Ovary (tissue), 7 donors: ENCODE measurements at regions not wholly inside any gene's neighbourhood (a gene's known extent, or its start where the extent isn't known, plus 50 kb on each side); places are given as distances from the start of the nearest gene placed in this dataset.

ENCODE experiments used
- DNase-seq, 5 donors: peaks; one replicate each; pipeline ENCODE4 v3.0.0-alpha.2; 2019 to 2020
- H3K27ac ChIP-seq, 2 donors: fragments of 200-600 bp; one replicate each; pipeline versions ENCODE4 v1.5.1 to v1.8.0; 2019 to 2022
- H3K27me3 ChIP-seq: fragments of 200-600 bp; one replicate; pipeline ENCODE4 v1.8.0; 2022
- H3K36me3 ChIP-seq: fragments of 200-600 bp; sonication (generic); one replicate; pipeline ENCODE4 v1.5.1; 2019
- H3K4me1 ChIP-seq: one replicate; pipeline ENCODE4 v1.8.1; 2013; ENCODE audit warnings: mild to moderate bottlenecking, moderate library complexity; ENCODE audit not compliant: insufficient read depth
- H3K4me3 ChIP-seq: fragments of 200-600 bp; sonication (generic); one replicate; pipeline ENCODE4 v1.5.1; 2017
- H3K9me3 ChIP-seq, 2 donors: fragments of 200-600 bp in 1 of 2; sonication (generic) in 1 of 2; one replicate each; pipeline versions ENCODE4 v1.5.1 to v1.8.1; 2013 to 2019; ENCODE audit warnings: mild to moderate bottlenecking in 1 of 2, moderate library complexity in 1 of 2
- CTCF ChIP-seq, 3 donors: fragments of 450-650 bp in 2 of 3; fragments of 200-600 bp in 1 of 3; IDR thresholded peaks; one replicate each; pipeline versions ENCODE4 v1.5.1 to v1.8.0; 2016 to 2022; ENCODE audit warnings: antibody characterized with exemption in 3 of 3, mild to moderate bottlenecking in 1 of 3
- EP300 ChIP-seq: sonication (generic); formaldehyde crosslinking; IDR thresholded peaks from one replicate; pipeline ENCODE4 v1.6.1; 2017; ENCODE audit warnings: antibody characterized with exemption
- POLR2A ChIP-seq: fragments of 450-650 bp; IDR thresholded peaks from one replicate; pipeline ENCODE4 v1.6.1; 2017; ENCODE audit warnings: antibody characterized with exemption, mild to moderate bottlenecking, moderate library complexity
- WGBS, 3 donors: extraction: QIAGEN DNeasy Blood & Tissue Kit in 1 of 3; methylation state at CpG; one replicate each; pipeline versions ENCODE4 v1.1.5 to v1.1.7; 2013 to 2017; 5-methylcytosine and 5-hydroxymethylcytosine counted together
- intact Hi-C, 4 donors: fragments of 100-400 bp; cut with DNase I; formaldehyde crosslinking; loops; one replicate each; pipeline versions ENCODE4 v1.11.0 to v1.15.1; 2022 to 2023
- donor health status: DM: no; HTN: no; CAD: no; lungs with moderate emphysema.
- donor health status: DM: no; HTN: no; CAD: no.
- donor health status: Bipolar disorder and iron deficiency.
- donor health status: DM: no; HTN: no; CAD: no.
- donor health status: DM: yes; HTN: yes; CAD: no.

GRCh38 chr10:90440870-90441269 lies 417.0 kb downstream of the HTR7 start:
- Histone ChIP-seq H3K4me3 (no peak overlapping the region), H3K4me1 (no peaks in the 10 kb centered on the region), H3K27ac (no peak overlapping the region), H3K9me3 (peaks cover 0 to 6% of the 10 kb centered on the region in 2 donors), H3K36me3 (no peaks in the 10 kb centered on the region), H3K27me3 (no peaks in the 10 kb centered on the region)
- intact Hi-C loops, result no loop called here
- 95 to 100% (median 100%) methylated on average over 2 of the region's 2 CpGs for WGBS, 3 donors
- no peak for TF ChIP-seq EP300
- no peak for TF ChIP-seq POLR2A
- TF ChIP-seq CTCF (IDR thresholded peaks at IDR 0.05), result no peak
- DNase-seq, result no peak

- 70 to 89% (median 70%) methylated on average over 3 of the region's 3 CpGs for WGBS, 3 donors
- H3K4me1 ChIP-seq, result no peaks in the 10 kb centered on the region
Measured at GRCh38 chr10:90443342-90443741, 414.5 kb downstream of the HTR7 start.

GRCh38 chr10:90447831-90448230 lies 410.0 kb downstream of the HTR7 start:
- no peaks in the 10 kb centered on the region for H3K27me3 ChIP-seq
- no peak overlapping the region for H3K4me3 ChIP-seq
- no peaks in the 10 kb centered on the region for H3K36me3 ChIP-seq
- TF ChIP-seq EP300, result no peak
- no peak for TF ChIP-seq POLR2A
- no peak for TF ChIP-seq CTCF (IDR thresholded peaks at IDR 0.05)
- DNase-seq, result no peak
- intact Hi-C loops, result no loop called here
- no peaks in the 10 kb centered on the region for H3K9me3 ChIP-seq
- 12 to 16% (median 16%) methylated on average over 3 of the region's 3 CpGs for WGBS, 3 donors
- H3K27ac ChIP-seq, result no peak overlapping the region
- no peaks in the 10 kb centered on the region for H3K4me1 ChIP-seq

More at GRCh38 chr10:90443342-90443741, 414.5 kb downstream of the HTR7 start:
- intact Hi-C loops, result no loop called here
- H3K27me3 ChIP-seq, result no peaks in the 10 kb centered on the region
- H3K9me3 ChIP-seq, result peaks cover 0 to 6% of the 10 kb centered on the region in 2 donors
- no peak overlapping the region for H3K4me3 ChIP-seq
- no peaks in the 10 kb centered on the region for H3K36me3 ChIP-seq
- TF ChIP-seq EP300 (no peak), CTCF (IDR thresholded peaks at IDR 0.05) (no peak), POLR2A (no peak)
- no peak for DNase-seq
- H3K27ac ChIP-seq, result no peak overlapping the region

- DNase-seq, result no peak
- no peaks in the 10 kb centered on the region for H3K4me1 ChIP-seq
- H3K36me3 ChIP-seq, result no peaks in the 10 kb centered on the region
- intact Hi-C loops, result no loop called here
- TF ChIP-seq CTCF (IDR thresholded peaks at IDR 0.05), result no peak
- H3K9me3 ChIP-seq, result no peaks in the 10 kb centered on the region
- H3K27me3 ChIP-seq, result no peaks in the 10 kb centered on the region
- H3K27ac ChIP-seq, result no peak overlapping the region
- H3K4me3 ChIP-seq, result no peak overlapping the region
Measured at GRCh38 chr10:90450797-90451196, 407.0 kb downstream of the HTR7 start.

GRCh38 chr10:90451283-90451682 lies 406.6 kb downstream of the HTR7 start:
- intact Hi-C loops, result no loop called here
- no peak overlapping the region for H3K4me3 ChIP-seq
- TF ChIP-seq POLR2A (no peak), EP300 (no peak), CTCF (IDR thresholded peaks at IDR 0.05) (no peak)
- no peak overlapping the region for H3K27ac ChIP-seq
- DNase-seq, result no peak
- 4 to 22% (median 13%) methylated on average over 1 of the region's 1 CpG for WGBS, 3 donors
- no peaks in the 10 kb centered on the region for H3K4me1 ChIP-seq
- no peaks in the 10 kb centered on the region for H3K27me3 ChIP-seq
- no peaks in the 10 kb centered on the region for H3K9me3 ChIP-seq
- H3K36me3 ChIP-seq, result no peaks in the 10 kb centered on the region
